HG02623 (cell line): ENCODE measurements at regions not wholly inside any gene's neighbourhood (a gene's known extent, or its start where the extent isn't known, plus 50 kb on each side); places are given as distances from the start of the nearest gene placed in this dataset.

Source experiments
- ATAC-seq: cut with Tn5 transposase; IDR thresholded peaks from one replicate; pipeline ENCODE4 v1.9.1; 2021; ENCODE audit warnings: moderate library complexity; ENCODE audit not compliant: unreplicated experiment

DNA sequence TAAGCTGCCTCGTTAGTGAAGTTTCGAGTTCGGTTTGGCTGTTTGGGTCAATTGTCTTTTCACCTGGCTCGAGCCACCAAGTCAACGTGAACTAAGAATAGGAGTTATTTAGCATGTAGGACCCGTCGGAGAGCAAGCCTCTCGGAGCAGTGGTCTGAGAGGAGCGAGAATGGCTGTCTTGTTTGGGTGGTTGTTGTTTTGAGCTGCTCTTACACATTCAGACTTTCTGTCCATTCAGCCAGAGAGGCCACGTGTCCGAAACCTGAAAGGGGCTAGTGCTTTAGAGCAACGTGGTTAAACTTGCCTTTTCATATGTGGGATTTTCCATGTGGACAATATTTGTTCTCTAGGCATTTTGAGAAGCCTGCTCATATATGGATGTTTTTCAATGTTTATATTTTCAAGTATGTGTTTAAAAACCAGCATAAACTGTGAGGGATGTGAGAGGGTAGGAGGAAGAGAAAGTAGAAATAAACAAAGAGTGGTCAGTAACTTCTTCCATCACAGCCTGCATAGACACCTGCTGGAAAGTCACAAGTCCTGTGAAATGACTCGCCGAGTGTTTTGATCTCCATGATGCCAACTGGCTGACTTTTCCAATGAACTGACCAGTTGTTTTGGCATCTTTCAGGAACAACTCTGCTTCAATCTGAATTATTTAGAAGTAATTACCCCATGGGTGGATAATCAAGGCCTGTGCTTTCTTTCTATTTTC is 221.0 kb downstream of the ASCL1 start:
- no peak for ATAC-seq

DNA sequence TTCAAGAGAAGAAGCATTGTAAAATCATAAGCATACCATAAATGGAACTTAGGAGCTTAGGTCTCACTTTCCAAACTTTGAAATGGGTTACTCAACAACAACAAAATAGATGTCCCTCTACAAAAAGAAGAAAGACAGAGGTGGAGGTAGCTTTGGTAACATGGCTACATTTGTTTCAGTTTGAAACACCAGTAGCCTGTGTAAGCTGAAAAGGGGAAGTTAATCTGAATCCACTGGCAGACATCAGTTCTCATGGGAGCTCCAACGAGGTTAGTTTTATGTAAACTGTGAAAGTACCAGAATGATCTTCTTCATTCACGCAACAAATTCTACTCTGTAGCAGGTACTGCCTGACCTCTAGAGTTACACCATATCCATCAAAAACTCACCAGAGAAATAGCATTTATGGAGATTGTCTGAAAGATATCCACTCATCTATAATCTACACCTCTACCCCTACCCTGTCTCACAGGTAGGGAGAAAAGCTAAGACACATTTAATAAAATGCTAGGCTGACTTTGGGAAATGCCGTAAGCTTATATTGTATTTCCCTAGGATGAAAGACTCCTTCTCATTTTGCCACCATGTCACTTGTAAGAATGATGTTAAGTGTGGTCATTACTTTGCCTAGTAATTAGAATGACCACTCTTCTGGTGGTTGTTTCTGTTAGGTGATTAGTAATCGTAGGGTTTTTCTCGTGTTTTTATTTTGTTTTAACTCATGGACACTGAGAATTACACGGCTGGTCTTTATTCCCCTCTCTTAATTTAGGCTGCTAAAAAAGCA is 224.1 kb downstream of the ASCL1 start:
- ATAC-seq, result peak; percentile 85

DNA sequence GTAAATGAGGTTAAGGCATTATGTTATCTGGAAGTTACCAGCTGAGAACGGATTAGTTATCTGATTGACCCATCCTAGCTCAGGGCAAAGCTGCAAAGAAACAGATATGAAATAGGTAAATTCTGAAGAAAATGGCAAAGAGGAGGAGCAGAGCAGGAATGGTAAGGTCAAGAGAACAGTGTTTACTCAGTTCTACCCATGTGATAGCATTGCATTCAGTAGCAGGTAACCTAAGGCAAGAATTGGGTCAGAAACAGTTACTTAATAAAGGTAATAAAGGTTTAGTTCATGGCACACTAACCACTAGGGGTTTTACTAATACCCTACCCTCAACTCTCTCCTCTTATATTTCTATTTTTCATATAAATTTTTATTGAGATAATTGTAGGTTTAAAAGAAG is 224.8 kb downstream of the ASCL1 start:
- ATAC-seq, result no peak

DNA sequence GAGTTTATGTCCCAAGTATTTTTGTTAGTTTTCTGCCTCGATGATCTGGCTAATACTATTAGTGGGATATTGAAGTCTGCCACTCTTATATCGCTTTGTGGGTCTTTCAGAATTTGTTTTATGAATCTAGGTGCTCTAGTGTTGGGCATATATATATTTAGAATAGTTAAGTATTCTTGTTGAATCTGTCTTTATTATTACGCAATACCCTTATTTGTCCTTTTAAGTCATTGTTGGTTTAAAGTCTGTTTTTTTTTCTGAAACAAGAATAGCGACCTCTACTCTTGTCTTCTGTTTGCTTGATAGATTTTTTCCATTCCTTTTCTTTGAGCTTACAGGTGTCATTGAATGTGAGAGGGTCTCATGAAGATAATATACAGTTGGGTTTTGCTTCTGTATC is 239.0 kb downstream of the ASCL1 start:
- no peak for ATAC-seq

DNA sequence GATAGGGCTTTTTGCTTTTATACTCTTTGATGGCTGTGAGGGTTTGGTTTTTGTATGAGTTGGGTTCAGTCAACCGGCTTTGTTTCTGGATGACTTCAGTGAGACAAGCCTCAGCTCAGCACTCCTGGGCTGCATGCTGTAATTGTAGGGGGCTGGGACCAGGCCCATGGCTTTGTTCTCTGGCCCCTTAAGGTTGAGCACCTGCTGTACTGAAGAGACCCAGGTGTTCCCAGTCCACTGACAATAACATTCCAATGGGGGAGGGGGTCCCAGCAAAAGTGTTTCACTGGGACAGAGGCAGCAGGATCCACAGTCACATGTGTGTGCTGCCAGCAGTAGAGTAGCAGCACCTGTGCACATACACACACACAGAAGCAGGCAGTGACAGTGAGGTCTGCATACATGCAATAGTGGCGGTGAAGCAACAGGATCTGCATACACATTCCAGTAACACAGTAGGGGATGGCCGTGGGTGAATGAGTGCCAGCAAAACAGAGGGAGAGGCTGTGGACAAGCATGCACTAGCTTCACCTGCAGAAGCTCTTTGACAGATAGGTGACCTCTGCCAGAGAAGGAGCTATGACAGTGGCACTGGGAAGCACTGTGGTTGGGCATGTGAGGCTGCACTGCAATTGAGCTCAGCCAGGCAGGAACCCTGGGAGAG is 240.4 kb downstream of the ASCL1 start:
- no peak for ATAC-seq

DNA sequence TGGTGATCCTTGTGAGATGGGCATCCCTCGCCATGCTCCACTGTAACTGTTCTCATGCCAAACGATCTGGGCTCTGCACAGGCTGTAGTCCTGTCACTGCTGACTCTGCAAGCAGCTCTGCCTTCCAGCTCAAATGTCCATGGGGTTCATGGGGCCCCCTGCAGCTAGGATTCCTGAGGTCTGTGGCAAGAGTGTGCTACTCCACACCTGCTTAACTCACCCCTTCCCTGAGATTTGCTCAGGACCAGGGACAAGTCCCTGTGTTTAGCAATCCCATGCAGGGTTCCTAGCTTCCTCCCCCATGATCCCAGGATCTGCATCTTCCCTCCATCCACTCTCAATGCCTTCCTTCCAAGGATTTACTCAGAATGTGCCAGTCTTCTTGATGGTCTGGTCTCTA is 241.0 kb downstream of the ASCL1 start:
- no peak for ATAC-seq

DNA sequence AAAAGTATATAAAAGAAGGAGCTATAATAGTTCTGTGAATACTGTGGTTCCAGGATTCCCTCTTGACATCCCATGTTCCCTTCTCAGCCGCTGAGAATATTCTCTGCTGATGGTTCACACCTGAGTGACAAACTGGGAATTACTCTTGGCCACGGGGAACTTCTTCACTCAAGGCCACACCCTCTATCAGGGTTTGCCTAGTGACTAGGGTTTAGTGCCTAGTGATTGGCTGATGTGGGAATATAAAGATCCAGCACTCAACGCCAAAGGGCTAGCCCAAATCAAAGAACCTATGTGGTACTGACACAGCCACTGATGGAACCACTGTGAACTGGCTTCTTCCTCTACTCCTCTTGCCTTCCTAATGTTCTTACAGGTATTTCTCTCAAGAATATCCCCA is 248.4 kb downstream of the ASCL1 start:
- ATAC-seq, result no peak

DNA sequence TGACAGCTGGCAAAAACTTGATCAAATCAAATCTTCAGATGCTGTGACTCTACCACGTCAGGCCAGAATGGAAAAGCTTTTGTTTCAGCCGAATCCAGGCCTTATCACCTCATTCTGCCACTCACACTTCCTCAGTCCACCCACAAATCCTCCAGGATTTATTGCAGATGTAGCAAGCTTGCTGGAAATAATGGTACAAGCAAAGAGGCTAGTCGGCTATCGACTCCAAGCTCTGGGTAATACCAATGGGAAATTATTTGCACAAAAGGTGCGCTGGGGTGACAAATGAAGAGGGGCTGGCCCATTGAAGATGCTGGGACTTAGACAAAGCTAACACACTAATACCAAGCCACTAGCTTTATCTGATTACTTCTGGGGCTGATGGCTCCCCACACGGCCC is 250.5 kb downstream of the ASCL1 start:
- ATAC-seq, result no peak

DNA sequence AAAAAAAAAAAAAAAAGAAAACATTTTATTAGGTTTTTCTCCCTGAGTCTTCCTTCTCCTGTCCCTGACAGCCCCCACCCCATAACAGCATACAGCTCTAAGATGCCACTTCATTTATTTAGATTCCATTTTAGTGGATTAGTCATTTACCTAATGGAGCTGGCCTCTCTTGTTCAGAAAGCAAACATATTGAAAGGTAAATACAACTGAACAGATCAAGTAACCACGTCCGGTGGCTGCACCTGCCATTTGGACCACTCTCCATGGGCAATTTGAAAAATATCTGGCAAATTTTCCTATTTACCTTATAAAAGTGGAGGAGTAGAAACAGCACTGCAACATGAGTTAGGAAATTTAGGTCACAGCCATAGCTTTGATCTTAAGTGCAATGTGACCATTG is 254.6 kb downstream of the C12orf42 start:
- ATAC-seq, result no peak

DNA sequence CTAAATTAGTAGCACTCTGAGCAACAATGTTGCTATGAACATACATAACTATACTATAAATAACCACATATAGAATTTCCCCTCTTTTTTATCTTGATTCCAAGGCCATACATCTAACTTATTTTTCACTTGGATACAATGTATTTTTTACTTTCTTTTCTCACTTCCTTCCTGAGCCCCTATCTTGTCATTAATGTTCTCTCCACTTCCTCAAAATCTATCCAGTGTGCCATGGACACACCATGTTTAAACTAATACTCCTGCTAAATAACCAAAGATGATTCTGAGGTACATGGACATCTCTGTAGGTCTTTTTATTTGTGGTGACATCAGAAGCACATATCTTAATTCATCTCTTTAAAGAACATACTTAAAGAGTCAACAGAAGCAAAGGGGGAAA is 251.2 kb downstream of the C12orf42 start:
- ATAC-seq, result no peak

DNA sequence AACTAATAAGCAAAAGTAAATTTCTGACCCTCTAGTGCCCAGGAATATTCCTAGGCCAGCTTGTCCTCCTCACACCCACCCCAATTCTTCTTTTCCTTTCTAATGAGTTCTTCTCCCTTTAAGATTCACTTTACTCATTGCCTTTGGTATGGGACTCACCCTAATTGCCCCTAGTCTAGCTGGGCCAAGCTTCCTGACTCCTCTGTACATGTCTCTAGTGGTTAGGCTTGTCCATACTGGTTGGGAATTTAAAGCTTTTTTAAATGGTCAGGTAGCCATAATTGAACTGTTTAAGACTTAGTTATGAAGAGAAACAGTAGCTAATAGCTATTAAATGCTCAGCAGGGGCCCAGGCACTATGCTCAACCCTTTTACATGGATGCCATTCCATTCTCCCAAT is 248.2 kb downstream of the C12orf42 start:
- ATAC-seq, result no peak

DNA sequence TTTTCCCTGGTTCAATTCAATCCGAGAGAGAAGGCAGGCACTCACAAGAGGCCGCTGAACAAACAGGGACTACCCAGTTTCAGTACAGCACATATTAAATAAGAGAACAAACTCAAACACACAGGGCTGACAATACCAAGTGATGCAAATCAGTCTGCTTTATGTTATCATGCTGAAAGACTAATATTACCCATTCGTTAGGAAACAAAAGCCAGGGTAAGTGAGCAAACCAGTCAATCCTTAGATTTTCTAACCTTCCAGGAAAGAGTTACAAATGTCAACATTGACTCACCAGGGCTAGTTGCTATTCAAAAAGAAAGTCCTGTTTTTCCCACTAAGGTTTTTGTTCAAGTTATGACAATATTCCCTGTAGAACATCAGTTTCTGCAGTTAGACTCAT is 246.2 kb downstream of the C12orf42 start:
- no peak for ATAC-seq

DNA sequence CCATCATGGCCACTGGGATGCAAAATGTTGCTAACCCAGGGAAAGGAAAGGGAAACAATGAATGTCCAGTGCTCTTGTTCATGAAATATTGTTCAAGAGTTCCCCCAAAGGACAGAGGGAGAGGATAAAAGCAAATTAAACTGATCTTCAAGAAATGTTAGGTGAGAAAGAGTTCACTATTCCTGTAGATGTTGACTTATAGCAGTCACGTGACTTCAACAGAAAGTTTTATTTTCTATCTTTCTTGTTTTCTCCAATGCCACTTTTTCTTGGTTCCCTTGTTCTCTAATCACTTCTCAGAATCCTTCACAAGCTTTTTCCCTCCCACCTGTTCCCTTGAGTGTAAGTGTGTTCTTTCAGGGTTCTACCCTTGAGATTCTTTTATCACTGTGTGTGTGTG is 245.3 kb downstream of the C12orf42 start:
- no peak for ATAC-seq
